HG03039 (cell line): ENCODE measurements at regions not wholly inside any gene's neighbourhood (a gene's known extent, or its start where the extent isn't known, plus 50 kb on each side); places are given as distances from the start of the nearest gene placed in this dataset.
"Not testable (repeated sequence)": the region's sequence is repeated elsewhere in the genome, so short reads cannot be mapped to it uniquely, and the experiment has no call there.

Source experiments
- ATAC-seq: cut with Tn5 transposase; IDR thresholded peaks from one replicate; pipeline ENCODE4 v1.9.1; 2021; ENCODE audit warnings: mild to moderate bottlenecking, moderate library complexity; ENCODE audit not compliant: unreplicated experiment

GRCh38 chr3:75118779-75119178, 504.3 kb upstream of the CNTN3 start:
- no peak for ATAC-seq

- ATAC-seq, result no peak
Measured at GRCh38 chr3:75126556-75126955, 512.1 kb upstream of the CNTN3 start.

- no peak for ATAC-seq
Measured at GRCh38 chr3:75129101-75129500, 514.6 kb upstream of the CNTN3 start.

- no peak for ATAC-seq
Measured at GRCh38 chr3:75136100-75136897, 521.8 kb upstream of the CNTN3 start.

- no peak for ATAC-seq
Measured at GRCh38 chr3:75138345-75138744, 523.9 kb upstream of the CNTN3 start.

- ATAC-seq, result no peak
Measured at GRCh38 chr3:75140904-75141615, 523.1 kb upstream of the FRG2C start.

GRCh38 chr3:75144406-75144805, 519.7 kb upstream of the FRG2C start:
- ATAC-seq, result no peak

GRCh38 chr3:75171630-75172230, 492.4 kb upstream of the FRG2C start:
- ATAC-seq, result no peak

- no peak for ATAC-seq
Measured at GRCh38 chr3:75176937-75177336, 487.2 kb upstream of the FRG2C start.

GRCh38 chr3:75180235-75180944, 483.7 kb upstream of the FRG2C start:
- peak; percentile 40 for ATAC-seq

- ATAC-seq, result no peak
Measured at GRCh38 chr3:75180945-75181298, 483.2 kb upstream of the FRG2C start.

GRCh38 chr3:75188962-75189361, 475.2 kb upstream of the FRG2C start:
- no peak for ATAC-seq

- ATAC-seq, result peak; percentile 76
Measured at GRCh38 chr3:75192146-75192616, 471.9 kb upstream of the FRG2C start.

GRCh38 chr3:75193797-75194196, 470.3 kb upstream of the FRG2C start:
- no peak for ATAC-seq

- not testable (repeated sequence) for ATAC-seq
Measured at GRCh38 chr3:75214332-75214731, 449.8 kb upstream of the FRG2C start.

GRCh38 chr3:75218577-75218976, 445.6 kb upstream of the FRG2C start:
- ATAC-seq, result no peak

GRCh38 chr3:75220932-75221331, 443.2 kb upstream of the FRG2C start:
- ATAC-seq, result no peak

GRCh38 chr3:75224412-75224811, 439.7 kb upstream of the FRG2C start:
- ATAC-seq, result no peak

- no peak for ATAC-seq
Measured at GRCh38 chr3:75232216-75232615, 431.9 kb upstream of the FRG2C start.

GRCh38 chr3:75235631-75236030, 428.5 kb upstream of the FRG2C start:
- ATAC-seq, result no peak

GRCh38 chr3:75237053-75237452, 427.1 kb upstream of the FRG2C start:
- no peak for ATAC-seq
